H4 (cell line): ENCODE measurements at regions not wholly inside any gene's neighbourhood (a gene's known extent, or its start where the extent isn't known, plus 50 kb on each side); places are given as distances from the start of the nearest gene placed in this dataset.

ENCODE experiments used
- DNase-seq: peaks from one replicate; pipeline ENCODE4 v3.0.0-alpha.2; 2015; ENCODE audit warnings: low spot score

- no peak for DNase-seq
Measured at GRCh38 chr2:10498525-10499274, 50.6 kb upstream of the ODC1 start.
